ENCODE measurements at regions not wholly inside any gene's neighbourhood (a gene's known extent, or its start where the extent isn't known, plus 50 kb on each side); places are given as distances from the start of the nearest gene placed in this dataset.

DNA sequence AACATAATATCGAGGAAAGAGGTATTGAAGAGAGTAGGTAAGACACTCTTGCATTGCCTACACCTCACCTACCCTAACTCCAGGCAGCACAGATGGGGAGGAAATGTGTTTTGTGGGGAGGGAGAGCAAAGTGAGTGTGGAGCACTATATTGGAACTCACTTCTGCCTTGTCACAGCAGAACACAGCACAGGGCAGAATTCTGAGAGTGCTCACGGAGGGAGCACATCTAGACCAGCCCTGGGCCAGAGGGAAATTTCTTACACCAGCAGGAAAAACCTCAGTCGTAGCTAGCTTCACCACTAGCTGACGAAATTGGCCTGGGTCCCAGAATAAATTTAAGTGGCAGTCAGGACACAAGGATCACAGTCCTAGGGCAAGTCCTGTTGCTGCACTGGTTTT, 517.3 kb downstream of the TMA16 start:
- TF ChIP-seq, protein P1, sequence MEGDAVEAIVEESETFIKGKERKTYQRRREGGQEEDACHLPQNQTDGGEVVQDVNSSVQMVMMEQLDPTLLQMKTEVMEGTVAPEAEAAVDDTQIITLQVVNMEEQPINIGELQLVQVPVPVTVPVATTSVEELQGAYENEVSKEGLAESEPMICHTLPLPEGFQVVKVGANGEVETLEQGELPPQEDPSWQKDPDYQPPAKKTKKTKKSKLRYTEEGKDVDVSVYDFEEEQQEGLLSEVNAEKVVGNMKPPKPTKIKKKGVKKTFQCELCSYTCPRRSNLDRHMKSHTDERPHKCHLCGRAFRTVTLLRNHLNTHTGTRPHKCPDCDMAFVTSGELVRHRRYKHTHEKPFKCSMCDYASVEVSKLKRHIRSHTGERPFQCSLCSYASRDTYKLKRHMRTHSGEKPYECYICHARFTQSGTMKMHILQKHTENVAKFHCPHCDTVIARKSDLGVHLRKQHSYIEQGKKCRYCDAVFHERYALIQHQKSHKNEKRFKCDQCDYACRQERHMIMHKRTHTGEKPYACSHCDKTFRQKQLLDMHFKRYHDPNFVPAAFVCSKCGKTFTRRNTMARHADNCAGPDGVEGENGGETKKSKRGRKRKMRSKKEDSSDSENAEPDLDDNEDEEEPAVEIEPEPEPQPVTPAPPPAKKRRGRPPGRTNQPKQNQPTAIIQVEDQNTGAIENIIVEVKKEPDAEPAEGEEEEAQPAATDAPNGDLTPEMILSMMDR (IDR thresholded peaks at IDR 0.05), result no peak
- no peak for TF ChIP-seq POLR2A (IDR thresholded peaks at IDR 0.05)
